Upper lobe of left lung (tissue), 4 donors: ENCODE measurements at regions not wholly inside any gene's neighbourhood (a gene's known extent, or its start where the extent isn't known, plus 50 kb on each side); places are given as distances from the start of the nearest gene placed in this dataset.

Experiments
- EP300 ChIP-seq, 4 donors: sonication (generic); formaldehyde crosslinking; IDR thresholded peaks; one replicate each; pipeline ENCODE4 v1.5.1; 2017; ENCODE audit warnings: antibody characterized with exemption in 4 of 4, control low read depth in 2 of 4
- POLR2A ChIP-seq, 4 donors: fragments of 450-650 bp; IDR thresholded peaks; one replicate each; pipeline ENCODE4 v1.5.1; 2016 to 2017; ENCODE audit warnings: antibody characterized with exemption in 4 of 4, mild to moderate bottlenecking in 2 of 4
- POLR2AphosphoS5 ChIP-seq, 2 donors: sonication (generic); formaldehyde crosslinking; IDR thresholded peaks; one replicate each; pipeline ENCODE4 v1.5.1; 2017; ENCODE audit warnings: antibody characterized with exemption in 2 of 2
- TF ChIP-seq, protein P1 (sequence below), 6 experiments: fragments of 450-650 bp in 4 of 6; fragments of 200-600 bp in 2 of 6; sonication (generic) in 2 of 6; IDR thresholded peaks; one replicate each; pipeline ENCODE4 v1.5.1; 2016 to 2019; ENCODE audit warnings: antibody characterized with exemption in 6 of 6

- TF ChIP-seq, protein P1, sequence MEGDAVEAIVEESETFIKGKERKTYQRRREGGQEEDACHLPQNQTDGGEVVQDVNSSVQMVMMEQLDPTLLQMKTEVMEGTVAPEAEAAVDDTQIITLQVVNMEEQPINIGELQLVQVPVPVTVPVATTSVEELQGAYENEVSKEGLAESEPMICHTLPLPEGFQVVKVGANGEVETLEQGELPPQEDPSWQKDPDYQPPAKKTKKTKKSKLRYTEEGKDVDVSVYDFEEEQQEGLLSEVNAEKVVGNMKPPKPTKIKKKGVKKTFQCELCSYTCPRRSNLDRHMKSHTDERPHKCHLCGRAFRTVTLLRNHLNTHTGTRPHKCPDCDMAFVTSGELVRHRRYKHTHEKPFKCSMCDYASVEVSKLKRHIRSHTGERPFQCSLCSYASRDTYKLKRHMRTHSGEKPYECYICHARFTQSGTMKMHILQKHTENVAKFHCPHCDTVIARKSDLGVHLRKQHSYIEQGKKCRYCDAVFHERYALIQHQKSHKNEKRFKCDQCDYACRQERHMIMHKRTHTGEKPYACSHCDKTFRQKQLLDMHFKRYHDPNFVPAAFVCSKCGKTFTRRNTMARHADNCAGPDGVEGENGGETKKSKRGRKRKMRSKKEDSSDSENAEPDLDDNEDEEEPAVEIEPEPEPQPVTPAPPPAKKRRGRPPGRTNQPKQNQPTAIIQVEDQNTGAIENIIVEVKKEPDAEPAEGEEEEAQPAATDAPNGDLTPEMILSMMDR (IDR thresholded peaks at IDR 0.05) = no peak
- TF ChIP-seq EP300 (IDR thresholded peaks at IDR 0.05) = no peak
- TF ChIP-seq POLR2A (IDR thresholded peaks at IDR 0.05) = no peak
- TF ChIP-seq POLR2AphosphoS5 (IDR thresholded peaks at IDR 0.05) = no peak
These were observed 981.7 kb downstream of the REEP3 start for GRCh38 chr10:64502936-64503335.
